ENCODE measurements at regions not wholly inside any gene's neighbourhood (a gene's known extent, or its start where the extent isn't known, plus 50 kb on each side); places are given as distances from the start of the nearest gene placed in this dataset.

DNA sequence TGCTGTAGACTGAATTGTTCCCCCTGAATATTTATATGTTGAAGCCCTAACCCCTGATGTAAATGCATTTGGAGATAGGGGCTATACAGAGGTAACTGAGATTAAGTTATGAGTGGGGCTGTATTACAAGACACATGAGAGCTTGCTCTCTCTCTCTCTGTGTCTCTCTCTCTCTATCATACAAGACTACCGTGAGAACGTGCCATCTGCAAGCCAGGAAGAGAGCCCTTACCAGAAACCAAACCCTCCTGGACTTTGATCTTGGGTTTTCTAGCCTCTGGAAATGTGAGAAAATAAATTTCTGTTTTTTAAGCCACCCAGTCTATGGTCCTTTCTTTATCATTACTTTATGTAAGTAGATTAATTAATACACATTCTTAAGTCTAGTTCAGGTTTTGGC lies 249.3 kb upstream of the MAN1A1 start:
- TF ChIP-seq, protein P1, sequence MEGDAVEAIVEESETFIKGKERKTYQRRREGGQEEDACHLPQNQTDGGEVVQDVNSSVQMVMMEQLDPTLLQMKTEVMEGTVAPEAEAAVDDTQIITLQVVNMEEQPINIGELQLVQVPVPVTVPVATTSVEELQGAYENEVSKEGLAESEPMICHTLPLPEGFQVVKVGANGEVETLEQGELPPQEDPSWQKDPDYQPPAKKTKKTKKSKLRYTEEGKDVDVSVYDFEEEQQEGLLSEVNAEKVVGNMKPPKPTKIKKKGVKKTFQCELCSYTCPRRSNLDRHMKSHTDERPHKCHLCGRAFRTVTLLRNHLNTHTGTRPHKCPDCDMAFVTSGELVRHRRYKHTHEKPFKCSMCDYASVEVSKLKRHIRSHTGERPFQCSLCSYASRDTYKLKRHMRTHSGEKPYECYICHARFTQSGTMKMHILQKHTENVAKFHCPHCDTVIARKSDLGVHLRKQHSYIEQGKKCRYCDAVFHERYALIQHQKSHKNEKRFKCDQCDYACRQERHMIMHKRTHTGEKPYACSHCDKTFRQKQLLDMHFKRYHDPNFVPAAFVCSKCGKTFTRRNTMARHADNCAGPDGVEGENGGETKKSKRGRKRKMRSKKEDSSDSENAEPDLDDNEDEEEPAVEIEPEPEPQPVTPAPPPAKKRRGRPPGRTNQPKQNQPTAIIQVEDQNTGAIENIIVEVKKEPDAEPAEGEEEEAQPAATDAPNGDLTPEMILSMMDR (IDR thresholded peaks at IDR 0.05) = no peak
- TF ChIP-seq POLR2A (IDR thresholded peaks at IDR 0.05) = no peak

Data from body of pancreas (tissue), 4 donors.